ENCODE measurements at regions not wholly inside any gene's neighbourhood (a gene's known extent, or its start where the extent isn't known, plus 50 kb on each side); places are given as distances from the start of the nearest gene placed in this dataset.

DNA sequence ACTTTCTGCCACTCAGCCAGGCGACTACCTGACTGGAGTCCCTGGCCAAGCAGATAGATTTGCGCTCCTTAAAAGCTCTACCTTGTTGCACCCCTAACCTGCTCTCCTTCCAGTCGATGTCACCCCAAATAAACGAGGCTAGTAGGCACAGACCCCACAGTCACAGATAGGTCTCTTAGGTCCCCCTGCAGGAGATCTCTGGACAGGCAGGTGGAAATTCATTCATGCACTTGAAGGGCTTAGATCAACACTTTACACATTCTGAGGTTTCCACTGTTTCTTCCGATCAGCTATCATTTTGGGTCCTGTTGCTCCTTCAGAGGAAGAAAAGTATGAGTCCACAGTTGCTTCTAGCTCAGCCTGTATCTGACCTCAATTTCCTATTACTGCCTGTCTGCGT lies 272.6 kb upstream of the FMN2 start:
- intact Hi-C loops (cut with micrococcal nuclease) (no loop called here), in situ Hi-C loops (cut with MboI; ENCODE audit: low sequenced_read_pairs) (no loop called here), dilution Hi-C loops (cut with HindIII; ENCODE audit: low sequenced_read_pairs, unreplicated experiment) (no loop called here)
- Histone ChIP-seq H3K4me1 (ENCODE audit: control insufficient read depth, insufficient read depth, low read length) (no peaks in the 10 kb centered on the region), H3K56ac (ENCODE audit: extremely low read depth, insufficient read depth, low read length) (no peak overlapping the region), H3K23ac (ENCODE audit: low read depth, low read length) (no peak overlapping the region), H3K18ac (ENCODE audit: low read depth, low read length) (no peak overlapping the region), H3K27ac (ENCODE audit: insufficient read depth, low read length) (no peak overlapping the region), H4K8ac (ENCODE audit: low read depth in 2 of 2, low read length in 2 of 2) (no peak overlapping the region), H4K91ac (ENCODE audit: insufficient read depth, low read depth, low read length) (no peak overlapping the region), H2BK15ac (ENCODE audit: low read depth, low read length) (no peak overlapping the region), H2BK20ac (ENCODE audit: low read depth, low read length) (no peak overlapping the region), H3K36me3 (ENCODE audit: control insufficient read depth, insufficient read depth, low read length) (no peaks in the 10 kb centered on the region), H2BK120ac (ENCODE audit: low read depth, low read length) (no peak overlapping the region), H3K79me1 (ENCODE audit: low read depth in 1 of 2, low read length in 2 of 2) (no peaks in the 10 kb centered on the region), H3K4ac (ENCODE audit: low read depth, low read length) (no peak overlapping the region), H2AFZ (replicated peaks; ENCODE audit: low read length, poor library complexity) (no peak overlapping the region), H3K4me3 (ENCODE audit: insufficient read depth, low read depth, low read length) (no peak overlapping the region), H3K14ac (replicated peaks; ENCODE audit: low read depth, low read length) (no peak overlapping the region), H2AK5ac (ENCODE audit: low read depth, low read length) (no peak overlapping the region), H3K9me1 (ENCODE audit: insufficient read depth, low read length) (no peaks in the 10 kb centered on the region), H4K5ac (ENCODE audit: low read depth, low read length) (no peak overlapping the region), H3K4me2 (ENCODE audit: low read depth, low read length) (no peak overlapping the region), H3K9me3 (ENCODE audit: control insufficient read depth, insufficient read depth, low read length) (0 out of 2 replicates have a peak, but pooled peaks cover 2% of the 10 kb centered on the region), H3K9ac (ENCODE audit: low read depth, low read length) (no peak overlapping the region), H3K27me3 (ENCODE audit: control insufficient read depth, insufficient read depth, low read length) (no peaks in the 10 kb centered on the region), H4K20me1 (ENCODE audit: insufficient read depth, low read length) (no peaks in the 10 kb centered on the region), H2BK5ac (ENCODE audit: low read depth, low read length, poor library complexity, severe bottlenecking) (no peak overlapping the region), H2AK9ac (replicated peaks; ENCODE audit: low read depth, low read length, poor library complexity) (no peak overlapping the region)
- WGBS, 2 experiments (ENCODE audit: extremely low coverage in 2 of 2, insufficient read length in 1 of 2) = 80% methylated on average over 1 of the region's 6 CpGs; no CpG with 5 or more reads in 1 of the 2 experiments
- POLR2A ChIA-PET (ENCODE audit: unreplicated experiment) = no interaction called here
- CTCF ChIA-PET = interaction anchor here (0.6 kb wide), 1 partner anchor 13 kb away, joined by 3 read pairs; no protein-coding TSS in a partner anchor
- no TSS peak for BruUV-seq (replicated peaks)
- no peak for TF ChIP-seq MAZ (IDR thresholded peaks at IDR 0.05; ENCODE audit: borderline replicate concordance, low read depth, low read length)
- TF ChIP-seq RFX5 (IDR thresholded peaks at IDR 0.05; ENCODE audit: low read depth, low read length) = no peak
- TF ChIP-seq, protein P1, sequence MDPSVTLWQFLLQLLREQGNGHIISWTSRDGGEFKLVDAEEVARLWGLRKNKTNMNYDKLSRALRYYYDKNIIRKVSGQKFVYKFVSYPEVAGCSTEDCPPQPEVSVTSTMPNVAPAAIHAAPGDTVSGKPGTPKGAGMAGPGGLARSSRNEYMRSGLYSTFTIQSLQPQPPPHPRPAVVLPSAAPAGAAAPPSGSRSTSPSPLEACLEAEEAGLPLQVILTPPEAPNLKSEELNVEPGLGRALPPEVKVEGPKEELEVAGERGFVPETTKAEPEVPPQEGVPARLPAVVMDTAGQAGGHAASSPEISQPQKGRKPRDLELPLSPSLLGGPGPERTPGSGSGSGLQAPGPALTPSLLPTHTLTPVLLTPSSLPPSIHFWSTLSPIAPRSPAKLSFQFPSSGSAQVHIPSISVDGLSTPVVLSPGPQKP (IDR thresholded peaks at IDR 0.05; ENCODE audit: borderline replicate concordance, low read depth, low read length) = no peak
- no peak for TF ChIP-seq CEBPB (IDR thresholded peaks at IDR 0.05; ENCODE audit: low read depth, low read length)
- no peak for TF ChIP-seq RAD21 (IDR thresholded peaks at IDR 0.05; ENCODE audit: low read length)
- no peak for TF ChIP-seq FOS (IDR thresholded peaks at IDR 0.05; ENCODE audit: low read depth, low read length)
- TF ChIP-seq SMC3 (IDR thresholded peaks at IDR 0.05; ENCODE audit: low read depth, low read length) = no peak
- no peak for TF ChIP-seq CHD1 (IDR thresholded peaks at IDR 0.05; ENCODE audit: low read depth, low read length)
- no peak for TF ChIP-seq POLR2A (IDR thresholded peaks at IDR 0.05; ENCODE audit: low read depth, low read length)
- TF ChIP-seq, protein P2, sequence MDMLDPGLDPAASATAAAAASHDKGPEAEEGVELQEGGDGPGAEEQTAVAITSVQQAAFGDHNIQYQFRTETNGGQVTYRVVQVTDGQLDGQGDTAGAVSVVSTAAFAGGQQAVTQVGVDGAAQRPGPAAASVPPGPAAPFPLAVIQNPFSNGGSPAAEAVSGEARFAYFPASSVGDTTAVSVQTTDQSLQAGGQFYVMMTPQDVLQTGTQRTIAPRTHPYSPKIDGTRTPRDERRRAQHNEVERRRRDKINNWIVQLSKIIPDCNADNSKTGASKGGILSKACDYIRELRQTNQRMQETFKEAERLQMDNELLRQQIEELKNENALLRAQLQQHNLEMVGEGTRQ (IDR thresholded peaks at IDR 0.05; ENCODE audit: low read depth, low read length) = no peak
- ATAC-seq (ENCODE audit: low read depth) (no peak), DNase-seq (no peak)

Data from IMR-90 (cell line).